ENCODE measurements at regions not wholly inside any gene's neighbourhood (a gene's known extent, or its start where the extent isn't known, plus 50 kb on each side); places are given as distances from the start of the nearest gene placed in this dataset.

DNA sequence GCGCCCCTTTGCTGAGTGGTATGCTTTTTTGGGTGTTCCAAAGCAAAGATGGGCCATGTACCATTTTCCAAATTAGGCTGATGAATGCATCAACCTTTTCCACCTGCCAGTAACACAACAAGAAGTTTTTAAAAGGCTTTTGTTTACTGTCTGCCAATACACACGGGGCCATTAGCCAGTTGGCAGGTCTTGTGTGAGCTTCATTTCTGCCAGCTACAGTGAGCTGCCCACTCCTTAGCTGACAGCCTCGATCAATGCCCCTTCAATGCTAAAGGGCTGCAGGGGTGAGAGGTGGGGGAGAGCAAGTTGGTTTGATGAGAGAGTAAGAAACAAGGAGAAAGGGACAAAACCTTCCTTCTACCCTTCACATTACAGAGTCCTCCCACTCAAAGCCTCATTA, 128.7 kb downstream of the C5orf15 start:
- Histone ChIP-seq H3K27me3 (ENCODE audit: low read depth) (no peaks in the 10 kb centered on the region), H3K4me1 (no peaks in the 10 kb centered on the region), H3K36me3 (no peaks in the 10 kb centered on the region), H3K9me3 (no peaks in the 10 kb centered on the region), H3K4me3 (no peak overlapping the region), H3K27ac (no peak overlapping the region)
- DNase-seq (no peak), ATAC-seq (no peak)
- TF ChIP-seq, protein P1, sequence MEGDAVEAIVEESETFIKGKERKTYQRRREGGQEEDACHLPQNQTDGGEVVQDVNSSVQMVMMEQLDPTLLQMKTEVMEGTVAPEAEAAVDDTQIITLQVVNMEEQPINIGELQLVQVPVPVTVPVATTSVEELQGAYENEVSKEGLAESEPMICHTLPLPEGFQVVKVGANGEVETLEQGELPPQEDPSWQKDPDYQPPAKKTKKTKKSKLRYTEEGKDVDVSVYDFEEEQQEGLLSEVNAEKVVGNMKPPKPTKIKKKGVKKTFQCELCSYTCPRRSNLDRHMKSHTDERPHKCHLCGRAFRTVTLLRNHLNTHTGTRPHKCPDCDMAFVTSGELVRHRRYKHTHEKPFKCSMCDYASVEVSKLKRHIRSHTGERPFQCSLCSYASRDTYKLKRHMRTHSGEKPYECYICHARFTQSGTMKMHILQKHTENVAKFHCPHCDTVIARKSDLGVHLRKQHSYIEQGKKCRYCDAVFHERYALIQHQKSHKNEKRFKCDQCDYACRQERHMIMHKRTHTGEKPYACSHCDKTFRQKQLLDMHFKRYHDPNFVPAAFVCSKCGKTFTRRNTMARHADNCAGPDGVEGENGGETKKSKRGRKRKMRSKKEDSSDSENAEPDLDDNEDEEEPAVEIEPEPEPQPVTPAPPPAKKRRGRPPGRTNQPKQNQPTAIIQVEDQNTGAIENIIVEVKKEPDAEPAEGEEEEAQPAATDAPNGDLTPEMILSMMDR (IDR thresholded peaks at IDR 0.05), result no peak
- intact Hi-C loops (cut with DNase I), result no loop called here

DNA sequence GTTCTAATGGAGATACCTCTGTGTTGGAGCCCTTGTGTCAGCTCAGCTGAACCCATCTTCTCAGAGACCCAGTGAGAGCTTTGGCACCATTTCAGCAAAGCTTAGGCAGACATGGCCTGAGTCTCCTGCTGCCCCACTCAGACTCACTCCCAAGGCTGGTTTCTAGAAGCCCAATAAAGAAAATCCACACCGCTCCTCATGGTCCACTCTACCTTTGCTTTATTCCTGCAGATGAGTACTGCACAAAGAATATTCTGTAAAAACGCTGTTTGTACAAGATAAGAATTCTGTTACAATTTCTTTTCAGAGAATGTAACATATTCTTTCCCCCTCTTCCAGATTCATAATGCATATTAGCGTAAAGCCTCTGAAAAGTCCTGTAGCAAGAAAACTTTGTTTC, 129.3 kb downstream of the C5orf15 start:
- TF ChIP-seq, protein P1 (IDR thresholded peaks at IDR 0.05), result no peak
- intact Hi-C loops (cut with DNase I), result no loop called here
- no peaks in the 10 kb centered on the region for H3K36me3 ChIP-seq
- ATAC-seq (no peak), DNase-seq (no peak)
- no peaks in the 10 kb centered on the region for H3K4me1 ChIP-seq
- no peaks in the 10 kb centered on the region for H3K9me3 ChIP-seq
- no peak overlapping the region for H3K27ac ChIP-seq
- H3K27me3 ChIP-seq (ENCODE audit: low read depth), result no peaks in the 10 kb centered on the region
- H3K4me3 ChIP-seq, result no peak overlapping the region

DNA sequence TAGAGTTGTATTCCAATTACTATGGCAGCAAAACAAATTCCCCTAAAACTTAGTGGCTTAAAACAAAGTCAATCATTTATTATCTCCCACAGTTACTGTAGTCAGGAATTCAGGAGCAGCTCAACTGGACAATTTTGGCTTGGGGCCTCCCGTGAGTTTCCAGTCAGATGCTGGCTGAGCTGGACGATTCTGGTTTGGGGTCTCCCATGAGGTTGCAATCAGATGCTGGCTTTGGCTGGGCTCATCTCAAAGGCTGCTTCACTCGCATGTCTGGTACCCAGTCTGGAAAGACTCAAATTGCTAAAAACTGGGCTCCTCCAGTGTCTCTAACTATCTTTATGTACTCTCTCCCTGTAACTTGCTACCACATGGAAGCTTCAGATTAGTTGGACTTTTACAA, 130.1 kb downstream of the C5orf15 start:
- intact Hi-C loops (cut with DNase I), result no loop called here
- H3K36me3 ChIP-seq, result no peaks in the 10 kb centered on the region
- H3K27me3 ChIP-seq (ENCODE audit: low read depth), result no peaks in the 10 kb centered on the region
- no peaks in the 10 kb centered on the region for H3K4me1 ChIP-seq
- no peaks in the 10 kb centered on the region for H3K9me3 ChIP-seq
- no peak for ATAC-seq
- H3K27ac ChIP-seq, result no peak overlapping the region
- TF ChIP-seq, protein P1 (IDR thresholded peaks at IDR 0.05), result no peak
- no peak for DNase-seq
- no peak overlapping the region for H3K4me3 ChIP-seq

DNA sequence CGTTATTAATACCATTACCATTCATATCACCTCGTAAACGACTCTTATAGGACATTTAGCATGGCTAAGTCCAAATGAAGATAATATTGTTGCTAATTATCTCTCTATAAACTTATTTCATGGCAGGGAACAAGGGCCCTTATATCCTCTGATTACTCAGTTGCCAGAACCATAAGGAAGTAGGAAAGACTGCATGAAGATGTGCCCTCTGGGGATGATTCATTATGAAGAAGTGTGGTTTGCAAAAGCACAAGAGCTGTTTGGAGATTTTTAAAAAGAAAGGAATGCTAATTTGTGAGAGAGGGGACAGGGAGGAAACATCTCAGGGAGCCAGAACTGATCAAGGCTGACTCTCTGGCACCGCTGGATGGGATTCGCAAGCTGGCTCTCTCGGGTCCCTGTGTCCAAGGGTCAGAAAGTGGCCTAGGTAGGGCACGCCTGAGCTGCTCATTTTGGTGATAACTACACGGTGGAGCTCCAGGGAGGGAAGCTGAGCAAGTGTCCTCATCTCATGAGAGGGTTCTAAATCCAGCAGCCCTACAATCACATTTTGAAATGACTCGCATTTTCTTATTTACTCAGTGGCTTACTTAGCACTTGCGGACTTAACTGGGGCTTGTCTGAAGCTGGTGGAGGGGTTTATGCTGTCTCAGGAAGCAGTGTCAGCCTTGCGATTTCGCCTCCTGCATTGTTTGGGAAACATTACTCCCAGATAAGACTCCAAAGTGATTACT, 136.8 kb downstream of the C5orf15 start:
- H3K27ac ChIP-seq, result no peak overlapping the region
- H3K36me3 ChIP-seq, result no peaks in the 10 kb centered on the region
- no peak overlapping the region for H3K4me3 ChIP-seq
- H3K4me1 ChIP-seq, result no peaks in the 10 kb centered on the region
- H3K9me3 ChIP-seq, result no peaks in the 10 kb centered on the region
- TF ChIP-seq, protein P1 (IDR thresholded peaks at IDR 0.05), result no peak
- intact Hi-C loops (cut with DNase I), result no loop called here
- no peaks in the 10 kb centered on the region for H3K27me3 ChIP-seq (ENCODE audit: low read depth)
- no peak for ATAC-seq
- no peak for DNase-seq

DNA sequence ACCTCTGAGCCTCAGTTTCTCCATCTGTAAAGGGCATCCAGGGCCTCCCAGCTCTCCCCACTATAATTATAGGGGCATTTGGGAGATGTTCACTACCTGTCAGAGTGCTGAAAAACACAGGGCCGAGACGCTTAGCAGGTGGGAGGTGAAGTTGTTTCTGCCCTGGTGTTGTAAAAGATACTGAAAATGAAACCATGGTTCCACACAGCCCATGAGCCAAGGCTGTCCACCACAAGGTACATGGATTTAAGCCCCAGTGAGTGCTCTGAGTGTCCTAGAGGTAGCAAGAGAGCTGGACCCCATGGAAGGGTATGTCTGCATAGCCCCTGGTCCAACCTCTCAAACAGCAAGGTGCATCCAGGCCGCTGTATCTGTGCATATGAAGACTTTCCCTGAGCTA, 137.5 kb downstream of the C5orf15 start:
- ATAC-seq, result no peak
- Histone ChIP-seq H3K4me3 (no peak overlapping the region), H3K36me3 (no peaks in the 10 kb centered on the region), H3K27ac (no peak overlapping the region), H3K4me1 (no peaks in the 10 kb centered on the region), H3K27me3 (ENCODE audit: low read depth) (no peaks in the 10 kb centered on the region), H3K9me3 (no peaks in the 10 kb centered on the region)
- intact Hi-C loops (cut with DNase I), result no loop called here
- TF ChIP-seq, protein P1 (IDR thresholded peaks at IDR 0.05), result no peak
- DNase-seq, result no peak
